GM19238 (cell line): ENCODE measurements at regions not wholly inside any gene's neighbourhood (a gene's known extent, or its start where the extent isn't known, plus 50 kb on each side); places are given as distances from the start of the nearest gene placed in this dataset.

Experiments used
- DNase-seq: peaks from one replicate; pipeline ENCODE4 v3.0.0; 2011; ENCODE audit warnings: low spot score; ENCODE audit not compliant: insufficient read length

- DNase-seq: no peak
Measured at GRCh38 chr18:64264171-64264570, 115.3 kb upstream of the LINC00305 start.

- no peak for DNase-seq
Measured at GRCh38 chr18:64260810-64261209, 111.9 kb upstream of the LINC00305 start.

- no peak for DNase-seq
Measured at GRCh38 chr18:64259871-64260270, 111.0 kb upstream of the LINC00305 start.

GRCh38 chr18:64258111-64258650 lies 109.3 kb upstream of the LINC00305 start:
- DNase-seq: no peak

- no peak for DNase-seq
Measured at GRCh38 chr18:64254399-64255093, 105.7 kb upstream of the LINC00305 start.

- no peak for DNase-seq
Measured at GRCh38 chr18:64253873-64254272, 105.0 kb upstream of the LINC00305 start.

GRCh38 chr18:64253222-64253621 lies 104.3 kb upstream of the LINC00305 start:
- no peak for DNase-seq

- no peak for DNase-seq
Measured at GRCh38 chr18:64248836-64249235, 99.9 kb upstream of the LINC00305 start.

- no peak for DNase-seq
Measured at GRCh38 chr18:64245126-64245861, 96.4 kb upstream of the LINC00305 start.

GRCh38 chr18:64244571-64244970 lies 95.7 kb upstream of the LINC00305 start:
- DNase-seq: no peak

GRCh38 chr18:64240316-64240715 lies 91.4 kb upstream of the LINC00305 start:
- no peak for DNase-seq

- DNase-seq: no peak
Measured at GRCh38 chr18:64238076-64238475, 89.2 kb upstream of the LINC00305 start.

- no peak for DNase-seq
Measured at GRCh38 chr18:64234321-64234720, 85.4 kb upstream of the LINC00305 start.

- no peak for DNase-seq
Measured at GRCh38 chr18:64233851-64234250, 85.0 kb upstream of the LINC00305 start.

- DNase-seq: no peak
Measured at GRCh38 chr18:64220941-64221340, 72.1 kb upstream of the LINC00305 start.

- no peak for DNase-seq
Measured at GRCh38 chr18:64219517-64219916, 70.6 kb upstream of the LINC00305 start.

- no peak for DNase-seq
Measured at GRCh38 chr18:64210401-64210949, 61.6 kb upstream of the LINC00305 start.

- DNase-seq: no peak
Measured at GRCh38 chr18:64208516-64208915, 59.6 kb upstream of the LINC00305 start.

GRCh38 chr18:64207820-64208219 lies 58.9 kb upstream of the LINC00305 start:
- no peak for DNase-seq

GRCh38 chr18:64203295-64203694 lies 54.4 kb upstream of the LINC00305 start:
- no peak for DNase-seq

GRCh38 chr18:64202863-64203262 lies 54.0 kb upstream of the LINC00305 start:
- DNase-seq: no peak

GRCh38 chr18:64202210-64202836 lies 53.4 kb upstream of the LINC00305 start:
- DNase-seq: no peak
